Nephron progenitor cell (in vitro differentiated cells): ENCODE measurements at regions not wholly inside any gene's neighbourhood (a gene's known extent, or its start where the extent isn't known, plus 50 kb on each side); places are given as distances from the start of the nearest gene placed in this dataset.
"Not testable (repeated sequence)": the region's sequence is repeated elsewhere in the genome, so short reads cannot be mapped to it uniquely, and the experiment has no call there.

ENCODE experiments used
- DNase-seq: peaks from one replicate; pipeline ENCODE4 v3.0.0; 2021
- H3K27ac Mint-ChIP-seq: 2 replicates; pipeline ENCODE4 v1.8.0; 2021; ENCODE audit warnings: mild to moderate bottlenecking, moderate library complexity, mixed read lengths
- H3K27me3 Mint-ChIP-seq: 2 replicates; pipeline ENCODE4 v1.8.0; 2021; ENCODE audit warnings: mild to moderate bottlenecking, low read depth, mixed read lengths; ENCODE audit not compliant: poor library complexity
- H3K36me3 Mint-ChIP-seq: 2 replicates; pipeline ENCODE4 v1.8.0; 2021; ENCODE audit warnings: low read depth, mixed read lengths
- H3K4me1 Mint-ChIP-seq: 2 replicates; pipeline ENCODE4 v1.8.0; 2021; ENCODE audit warnings: mixed read lengths
- H3K4me3 Mint-ChIP-seq: 2 replicates; pipeline ENCODE4 v1.8.0; 2021; ENCODE audit warnings: mild to moderate bottlenecking, moderate library complexity, mixed read lengths
- H3K9me3 Mint-ChIP-seq: 2 replicates; pipeline ENCODE4 v1.8.0; 2021; ENCODE audit warnings: mild to moderate bottlenecking, moderate library complexity, mixed read lengths

- not testable (repeated sequence) for H3K27me3 Mint-ChIP-seq, H3K36me3 Mint-ChIP-seq, DNase-seq, H3K4me1 Mint-ChIP-seq, H3K27ac Mint-ChIP-seq, H3K4me3 Mint-ChIP-seq
- H3K9me3 Mint-ChIP-seq, result peaks cover 16% of the 10 kb centered on the region
Measured at GRCh38 chr21:9572782-9573181, 948.6 kb upstream of the TPTE start.

- not testable (repeated sequence) for H3K27ac Mint-ChIP-seq, H3K4me3 Mint-ChIP-seq, H3K27me3 Mint-ChIP-seq, H3K36me3 Mint-ChIP-seq, H3K4me1 Mint-ChIP-seq, DNase-seq
- H3K9me3 Mint-ChIP-seq, result peaks cover 12% of the 10 kb centered on the region
Measured at GRCh38 chr21:9573528-9573927, 947.9 kb upstream of the TPTE start.

GRCh38 chr21:9579275-9579674 lies 942.1 kb upstream of the TPTE start:
- not testable (repeated sequence) for DNase-seq, H3K36me3 Mint-ChIP-seq, H3K4me1 Mint-ChIP-seq, H3K27ac Mint-ChIP-seq, H3K9me3 Mint-ChIP-seq, H3K27me3 Mint-ChIP-seq, H3K4me3 Mint-ChIP-seq

- H3K27ac Mint-ChIP-seq, H3K36me3 Mint-ChIP-seq, DNase-seq, H3K9me3 Mint-ChIP-seq, H3K27me3 Mint-ChIP-seq, H3K4me3 Mint-ChIP-seq, H3K4me1 Mint-ChIP-seq: not testable (repeated sequence)
Measured at GRCh38 chr21:9587941-9588340, 933.4 kb upstream of the TPTE start.

GRCh38 chr21:9592591-9592990 lies 928.8 kb upstream of the TPTE start:
- not testable (repeated sequence) for H3K27me3 Mint-ChIP-seq, H3K4me3 Mint-ChIP-seq, H3K27ac Mint-ChIP-seq, DNase-seq, H3K36me3 Mint-ChIP-seq, H3K9me3 Mint-ChIP-seq, H3K4me1 Mint-ChIP-seq

- DNase-seq, H3K9me3 Mint-ChIP-seq, H3K4me3 Mint-ChIP-seq: not testable (repeated sequence)
Measured at GRCh38 chr21:9593646-9594045, 927.7 kb upstream of the TPTE start.

GRCh38 chr21:9614011-9614410 lies 907.4 kb upstream of the TPTE start:
- not testable (repeated sequence) for H3K36me3 Mint-ChIP-seq, H3K27ac Mint-ChIP-seq, DNase-seq, H3K4me1 Mint-ChIP-seq, H3K27me3 Mint-ChIP-seq, H3K4me3 Mint-ChIP-seq, H3K9me3 Mint-ChIP-seq

More at GRCh38 chr21:9593646-9594045, 927.7 kb upstream of the TPTE start:
- not testable (repeated sequence) for H3K36me3 Mint-ChIP-seq, H3K4me1 Mint-ChIP-seq, H3K27me3 Mint-ChIP-seq, H3K27ac Mint-ChIP-seq

GRCh38 chr21:9621121-9621793 lies 900.1 kb upstream of the TPTE start:
- not testable (repeated sequence) for H3K9me3 Mint-ChIP-seq, H3K27me3 Mint-ChIP-seq, H3K4me1 Mint-ChIP-seq, DNase-seq, H3K27ac Mint-ChIP-seq, H3K4me3 Mint-ChIP-seq, H3K36me3 Mint-ChIP-seq

- H3K9me3 Mint-ChIP-seq, result peaks cover 18% of the 10 kb centered on the region
- not testable (repeated sequence) for H3K4me1 Mint-ChIP-seq, H3K36me3 Mint-ChIP-seq, H3K4me3 Mint-ChIP-seq, H3K27ac Mint-ChIP-seq, DNase-seq, H3K27me3 Mint-ChIP-seq
Measured at GRCh38 chr21:9628051-9628450, 893.3 kb upstream of the TPTE start.

- not testable (repeated sequence) for H3K4me3 Mint-ChIP-seq, H3K4me1 Mint-ChIP-seq, DNase-seq, H3K27me3 Mint-ChIP-seq, H3K27ac Mint-ChIP-seq, H3K36me3 Mint-ChIP-seq
- peaks cover 43% of the 10 kb centered on the region for H3K9me3 Mint-ChIP-seq
Measured at GRCh38 chr21:9647409-9647808, 874.0 kb upstream of the TPTE start.

- not testable (repeated sequence) for H3K27me3 Mint-ChIP-seq, H3K4me3 Mint-ChIP-seq, H3K27ac Mint-ChIP-seq, DNase-seq, H3K36me3 Mint-ChIP-seq, H3K4me1 Mint-ChIP-seq
- H3K9me3 Mint-ChIP-seq, result peaks cover 43% of the 10 kb centered on the region
Measured at GRCh38 chr21:9648331-9648730, 873.1 kb upstream of the TPTE start.

- H3K27me3 Mint-ChIP-seq, H3K27ac Mint-ChIP-seq, H3K4me3 Mint-ChIP-seq, H3K36me3 Mint-ChIP-seq, H3K4me1 Mint-ChIP-seq, DNase-seq: not testable (repeated sequence)
- H3K9me3 Mint-ChIP-seq, result peaks cover 43% of the 10 kb centered on the region
Measured at GRCh38 chr21:9648947-9649720, 872.2 kb upstream of the TPTE start.

GRCh38 chr21:9652819-9653218 lies 868.6 kb upstream of the TPTE start:
- peaks cover 33% of the 10 kb centered on the region for H3K9me3 Mint-ChIP-seq
- not testable (repeated sequence) for H3K27ac Mint-ChIP-seq, H3K27me3 Mint-ChIP-seq, H3K4me3 Mint-ChIP-seq, H3K4me1 Mint-ChIP-seq, DNase-seq, H3K36me3 Mint-ChIP-seq

- not testable (repeated sequence) for H3K36me3 Mint-ChIP-seq, H3K27ac Mint-ChIP-seq, DNase-seq, H3K4me1 Mint-ChIP-seq, H3K27me3 Mint-ChIP-seq, H3K4me3 Mint-ChIP-seq
- peaks cover 20% of the 10 kb centered on the region for H3K9me3 Mint-ChIP-seq
Measured at GRCh38 chr21:9655221-9655620, 866.2 kb upstream of the TPTE start.

GRCh38 chr21:9656455-9656854 lies 864.9 kb upstream of the TPTE start:
- H3K4me1 Mint-ChIP-seq, DNase-seq, H3K4me3 Mint-ChIP-seq, H3K36me3 Mint-ChIP-seq, H3K27me3 Mint-ChIP-seq, H3K27ac Mint-ChIP-seq, H3K9me3 Mint-ChIP-seq: not testable (repeated sequence)
